Kasumi-1 (cell line): ENCODE measurements at regions not wholly inside any gene's neighbourhood (a gene's known extent, or its start where the extent isn't known, plus 50 kb on each side); places are given as distances from the start of the nearest gene placed in this dataset.
"Not testable (repeated sequence)": the region's sequence is repeated elsewhere in the genome, so short reads cannot be mapped to it uniquely, and the experiment has no call there.

Experiments
- DNase-seq, 2 experiments: peaks; one replicate each; lab custom pipeline; 2025; lab: John Stamatoyannopoulos, UW

- DNase-seq: no peak
These were observed 357.7 kb downstream of the NPR3 start for GRCh38 chr5:33068786-33069185.

GRCh38 chr5:33072296-33072695 lies 361.2 kb downstream of the NPR3 start:
- DNase-seq: no peak

- DNase-seq: no peak
These were observed 361.6 kb downstream of the NPR3 start for GRCh38 chr5:33072726-33073125.

- no peak for DNase-seq
These were observed 362.8 kb downstream of the NPR3 start for GRCh38 chr5:33073881-33074327.

GRCh38 chr5:33074548-33074947 lies 363.4 kb downstream of the NPR3 start:
- DNase-seq: no peak

GRCh38 chr5:33075731-33076130 lies 364.6 kb downstream of the NPR3 start:
- no peak for DNase-seq

GRCh38 chr5:33079548-33079947 lies 361.2 kb upstream of the TARS1 start:
- no peak for DNase-seq

- DNase-seq: no peak
These were observed 360.5 kb upstream of the TARS1 start for GRCh38 chr5:33080287-33080686.

GRCh38 chr5:33088176-33088575 lies 352.6 kb upstream of the TARS1 start:
- no peak for DNase-seq

- no peak for DNase-seq
These were observed 349.0 kb upstream of the TARS1 start for GRCh38 chr5:33091571-33092363.

- no peak for DNase-seq
These were observed 348.0 kb upstream of the TARS1 start for GRCh38 chr5:33092719-33093118.

GRCh38 chr5:33102551-33102950 lies 338.2 kb upstream of the TARS1 start:
- DNase-seq: no peak

- DNase-seq: no peak
These were observed 335.2 kb upstream of the TARS1 start for GRCh38 chr5:33105521-33105941.

GRCh38 chr5:33110496-33110895 lies 330.3 kb upstream of the TARS1 start:
- DNase-seq: not testable (repeated sequence)

GRCh38 chr5:33114361-33114760 lies 326.4 kb upstream of the TARS1 start:
- no peak for DNase-seq

GRCh38 chr5:33115467-33115866 lies 325.3 kb upstream of the TARS1 start:
- DNase-seq: no peak

- no peak for DNase-seq
These were observed 321.9 kb upstream of the TARS1 start for GRCh38 chr5:33118761-33119415.

- no peak for DNase-seq
These were observed 320.1 kb upstream of the TARS1 start for GRCh38 chr5:33120671-33121070.

GRCh38 chr5:33129309-33129708 lies 311.5 kb upstream of the TARS1 start:
- DNase-seq: no peak

- DNase-seq: no peak
These were observed 304.0 kb upstream of the TARS1 start for GRCh38 chr5:33136785-33137184.

- not testable (repeated sequence) for DNase-seq
These were observed 302.6 kb upstream of the TARS1 start for GRCh38 chr5:33138145-33138544.

- DNase-seq: no peak
These were observed 297.2 kb upstream of the TARS1 start for GRCh38 chr5:33143405-33144123.

- DNase-seq: no peak
These were observed 293.9 kb upstream of the TARS1 start for GRCh38 chr5:33146881-33147280.
